ENCODE measurements at regions not wholly inside any gene's neighbourhood (a gene's known extent, or its start where the extent isn't known, plus 50 kb on each side); places are given as distances from the start of the nearest gene placed in this dataset.

- no peak for DNase-seq (ENCODE audit: low read depth in 2 of 2)
Observed at GRCh38 chr2:136572335-136572734, 193.0 kb upstream of the THSD7B start.

- no peak for DNase-seq (ENCODE audit: low read depth in 2 of 2)
Observed at GRCh38 chr2:136557203-136557602, 208.1 kb upstream of the THSD7B start.

- DNase-seq (ENCODE audit: low read depth in 2 of 2) = no peak
Observed at GRCh38 chr2:136550181-136550580, 215.2 kb upstream of the THSD7B start.

GRCh38 chr2:136539355-136539754 lies 226.0 kb upstream of the THSD7B start:
- DNase-seq (ENCODE audit: low read depth in 2 of 2) = no peak

- DNase-seq (ENCODE audit: low read depth in 2 of 2) = no peak
Observed at GRCh38 chr2:136538489-136538888, 226.9 kb upstream of the THSD7B start.

- DNase-seq (ENCODE audit: low read depth in 2 of 2) = no peak
Observed at GRCh38 chr2:136534811-136535210, 230.5 kb upstream of the THSD7B start.

GRCh38 chr2:136532171-136532570 lies 233.2 kb upstream of the THSD7B start:
- no peak for DNase-seq (ENCODE audit: low read depth in 2 of 2)

- DNase-seq (ENCODE audit: low read depth in 2 of 2) = no peak
Observed at GRCh38 chr2:136531731-136532130, 233.6 kb upstream of the THSD7B start.

- no peak for DNase-seq (ENCODE audit: low read depth in 2 of 2)
Observed at GRCh38 chr2:136530146-136530545, 235.2 kb upstream of the THSD7B start.

GRCh38 chr2:136527560-136527959 lies 237.8 kb upstream of the THSD7B start:
- no peak for DNase-seq (ENCODE audit: low read depth in 2 of 2)

- no peak for DNase-seq (ENCODE audit: low read depth in 2 of 2)
Observed at GRCh38 chr2:136522724-136523123, 242.6 kb upstream of the THSD7B start.

GRCh38 chr2:136517716-136518115 lies 247.6 kb upstream of the THSD7B start:
- no peak for DNase-seq (ENCODE audit: low read depth in 2 of 2)

- DNase-seq (ENCODE audit: low read depth in 2 of 2) = no peak
Observed at GRCh38 chr2:136510244-136510643, 255.1 kb upstream of the THSD7B start.

GRCh38 chr2:136505462-136505861 lies 259.9 kb upstream of the THSD7B start:
- no peak for DNase-seq (ENCODE audit: low read depth in 2 of 2)

GRCh38 chr2:136502660-136503059 lies 262.7 kb upstream of the THSD7B start:
- no peak for DNase-seq (ENCODE audit: low read depth in 2 of 2)

GRCh38 chr2:136497709-136498108 lies 267.6 kb upstream of the THSD7B start:
- DNase-seq (ENCODE audit: low read depth in 2 of 2) = no peak

- DNase-seq (ENCODE audit: low read depth in 2 of 2) = no peak
Observed at GRCh38 chr2:136496966-136497365, 268.4 kb upstream of the THSD7B start.

GRCh38 chr2:136495636-136496035 lies 269.7 kb upstream of the THSD7B start:
- no peak for DNase-seq (ENCODE audit: low read depth in 2 of 2)

GRCh38 chr2:136492901-136493300 lies 272.4 kb upstream of the THSD7B start:
- no peak for DNase-seq (ENCODE audit: low read depth in 2 of 2)

GRCh38 chr2:136490100-136490499 lies 275.2 kb upstream of the THSD7B start:
- DNase-seq (ENCODE audit: low read depth in 2 of 2) = no peak

- DNase-seq (ENCODE audit: low read depth in 2 of 2) = no peak
Observed at GRCh38 chr2:136487421-136487820, 277.9 kb upstream of the THSD7B start.

- DNase-seq (ENCODE audit: low read depth in 2 of 2) = no peak
Observed at GRCh38 chr2:136486115-136486514, 279.2 kb upstream of the THSD7B start.

GRCh38 chr2:136482966-136483365 lies 282.4 kb upstream of the THSD7B start:
- DNase-seq (ENCODE audit: low read depth in 2 of 2) = no peak

- no peak for DNase-seq (ENCODE audit: low read depth in 2 of 2)
Observed at GRCh38 chr2:136482006-136482405, 283.3 kb upstream of the THSD7B start.

- DNase-seq (ENCODE audit: low read depth in 2 of 2) = no peak
Observed at GRCh38 chr2:136479696-136480095, 285.6 kb upstream of the THSD7B start.
